K562 (cell line): ENCODE measurements at regions not wholly inside any gene's neighbourhood (a gene's known extent, or its start where the extent isn't known, plus 50 kb on each side); places are given as distances from the start of the nearest gene placed in this dataset.
A peak's percentile ranks its signal among the peaks of the same experiment; 100 is the strongest.
"Not testable (repeated sequence)": the region's sequence is repeated elsewhere in the genome, so short reads cannot be mapped to it uniquely, and the experiment has no call there.

Experiments
- ATAC-seq: fragments of 200-7000 bp; cut with Tn5 transposase; 3 replicates; pipeline ENCODE4 v1.9.1; 2020; ENCODE audit warnings: moderate library complexity
- BruUV-seq: library from RNA; stranded (reverse); fragments of 400-500 nt; replicated peaks from 2 replicates; lab custom pipeline; 2021; lab: Mats Ljungman, UMichigan
- CTCF ChIA-PET: fragments of 300-600 bp; formaldehyde crosslinking; extraction: SDS; loops from one replicate; lab custom pipeline; 2021; ENCODE audit warnings: low intra/inter-chr PET ratio; lab: Yijun Ruan, JAX
- POLR2A ChIA-PET: fragments of 300-600, 350-650 bp; sonication (Branson Sonifier 250); formaldehyde crosslinking; extraction: SDS; loops from one replicate; lab custom pipeline; 2021; ENCODE audit warnings: antibody characterized with exemption, inconsistent platforms; lab: Yijun Ruan, JAX
- DNase-seq, 4 experiments: peaks; one replicate each; pipeline versions ENCODE4 v3.0.0 to v3.0.0-alpha.2; 2011 to 2018; ENCODE audit warnings: low spot score in 3 of 4, mixed read lengths in 3 of 4; ENCODE audit errors: extremely low read depth in 1 of 4
- FAIRE-seq: peaks from 2 replicates; lab custom pipeline; 2011; peaks lifted over from hg19 to GRCh38; lab: Jason Lieb, UNC
- H2AFZ ChIP-seq: 2 replicates; pipeline ENCODE4 v1.6.0; 2011; ENCODE audit warnings: low read depth, low read length, control low read depth, inconsistent platforms
- H3K27ac ChIP-seq: fragments of 200-600 bp; 3 replicates; pipeline ENCODE4 v1.8.0; 2011; ENCODE audit warnings: low read depth, mild to moderate bottlenecking, control low read depth, inconsistent platforms, low read length, moderate library complexity, mixed read lengths; ENCODE audit errors: extremely low read depth
- H3K27me3 ChIP-seq, 2 experiments: fragments of 300-600 bp in 1 of 2; 2 replicates in 1 of 2; 3 replicates in 1 of 2; pipeline versions ENCODE4 v1.6.0 to v1.8.0; 2011; ENCODE audit warnings: inconsistent platforms in 2 of 2, low read length in 2 of 2, mild to moderate bottlenecking in 1 of 2, mixed read lengths in 1 of 2, moderate library complexity in 1 of 2; ENCODE audit not compliant: control insufficient read depth in 2 of 2, insufficient read depth in 2 of 2
- H3K36me3 ChIP-seq: fragments of 300-600 bp; 3 replicates; pipeline ENCODE4 v1.8.0; 2011; ENCODE audit warnings: mild to moderate bottlenecking, low read length, inconsistent platforms; ENCODE audit not compliant: control insufficient read depth, insufficient read depth
- H3K4me1 ChIP-seq, 2 experiments: fragments of 200-600 bp in 1 of 2; replicated peaks in 1 of 2; 2 replicates in 1 of 2; 3 replicates in 1 of 2; pipeline versions ENCODE4 v1.5.1 to v1.8.0; 2011; ENCODE audit warnings: inconsistent platforms in 2 of 2, low read length in 2 of 2, mild to moderate bottlenecking in 1 of 2, mixed read lengths in 1 of 2, moderate library complexity in 1 of 2; ENCODE audit not compliant: control insufficient read depth in 2 of 2, insufficient read depth in 2 of 2
- H3K4me2 ChIP-seq: 2 replicates; pipeline ENCODE4 v1.6.1; 2011; ENCODE audit warnings: low read length, control low read depth, inconsistent platforms, mixed read lengths; ENCODE audit not compliant: insufficient read depth
- H3K4me3 ChIP-seq: fragments of 200-600 bp; sonication (generic), shearing (Covaris generic); 2 replicates; pipeline ENCODE4 v1.5.1; 2016; ENCODE audit warnings: control low read depth, inconsistent platforms
- H3K79me2 ChIP-seq: fragments of 200-600 bp; 3 replicates; pipeline ENCODE4 v1.8.0; 2011; ENCODE audit warnings: low read length, inconsistent platforms; ENCODE audit not compliant: control insufficient read depth, insufficient read depth
- H3K9ac ChIP-seq, 2 experiments: 2 replicates each; pipeline versions ENCODE4 v1.6.0 to v1.6.1; 2011; ENCODE audit warnings: low read depth in 2 of 2, low read length in 2 of 2, control low read depth in 1 of 2, inconsistent platforms in 1 of 2, mild to moderate bottlenecking in 1 of 2, mixed read lengths in 1 of 2; ENCODE audit not compliant: insufficient read depth in 1 of 2
- H3K9me1 ChIP-seq: one replicate; pipeline ENCODE4 v1.6.0; 2011; ENCODE audit warnings: inconsistent platforms, mild to moderate bottlenecking, low read length, moderate library complexity; ENCODE audit not compliant: control insufficient read depth, insufficient read depth
- H3K9me3 ChIP-seq: replicated peaks from 2 replicates; pipeline ENCODE4 v1.5.1; 2011; ENCODE audit warnings: low read depth, low read length, inconsistent platforms; ENCODE audit not compliant: control insufficient read depth, insufficient read depth
- H4K20me1 ChIP-seq: replicated peaks from 2 replicates; pipeline ENCODE4 v1.6.1; 2011; ENCODE audit warnings: low read length, inconsistent platforms, mixed read lengths; ENCODE audit not compliant: control insufficient read depth, insufficient read depth
- BCOR ChIP-seq: fragments of 450-650 bp; IDR thresholded peaks from 2 replicates; pipeline ENCODE4 v1.6.1; 2016
- IFI16 ChIP-seq: fragments of 250-450 bp; sonication (Bioruptor Pico); IDR thresholded peaks from 2 replicates; pipeline ENCODE4 v2.1.2; 2022; ENCODE audit warnings: mild to moderate bottlenecking, inconsistent platforms
- ZNF146 ChIP-seq: IDR thresholded peaks from one replicate; pipeline ENCODE4 v1.6.1; 2018; ENCODE audit warnings: missing compliant biosample characterization; ENCODE audit not compliant: unreplicated experiment
- WGBS: fragments of 100-300 bp; shearing (Covaris generic); methylation state at CpG from one replicate; pipeline ENCODE4 v1.1.6; 2016; ENCODE audit warnings: low coverage, mixed read lengths; ENCODE audit not compliant: insufficient coverage; ENCODE audit errors: missing lambda C conversion rate; 5-methylcytosine and 5-hydroxymethylcytosine counted together
- in situ Hi-C: fragments of 300-500 bp; cut with MboI; formaldehyde crosslinking; loops from 4 replicates; pipeline ENCODE4 v1.15.0; 2018; ENCODE audit warnings: inconsistent platforms, mixed read lengths
- intact Hi-C: fragments of 100-400 bp; cut with micrococcal nuclease; formaldehyde crosslinking; loops from 2 replicates; pipeline ENCODE4 v1.14.2; 2022
- TF ChIP-seq, protein P1 (sequence below): fragments of 450-650 bp; formaldehyde crosslinking; conservative IDR thresholded peaks from 2 replicates; pipeline ENCODE4 v1.4.0; 2022; ENCODE audit warnings: mild to moderate bottlenecking, missing genetic modification characterization

DNA sequence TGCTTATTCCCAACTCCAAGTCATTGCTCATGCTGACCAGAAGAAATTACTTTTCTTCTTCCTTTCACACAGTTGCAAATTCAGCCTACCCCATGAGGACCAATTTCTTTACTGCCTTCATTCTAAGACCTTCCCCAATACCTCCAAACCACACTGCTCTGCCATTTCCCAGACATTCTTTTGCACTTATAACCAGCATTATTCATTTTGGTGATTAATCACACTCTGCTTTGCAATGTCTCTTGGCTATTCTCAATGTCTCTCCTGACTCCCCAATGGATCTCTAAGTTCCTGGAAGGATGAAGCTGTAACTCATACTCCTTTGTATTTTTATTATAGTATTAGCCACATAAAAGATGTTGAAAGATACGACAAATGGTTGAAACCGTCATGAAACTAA lies 105.7 kb upstream of the RANBP3L start (continued):
- TF ChIP-seq, protein P1, sequence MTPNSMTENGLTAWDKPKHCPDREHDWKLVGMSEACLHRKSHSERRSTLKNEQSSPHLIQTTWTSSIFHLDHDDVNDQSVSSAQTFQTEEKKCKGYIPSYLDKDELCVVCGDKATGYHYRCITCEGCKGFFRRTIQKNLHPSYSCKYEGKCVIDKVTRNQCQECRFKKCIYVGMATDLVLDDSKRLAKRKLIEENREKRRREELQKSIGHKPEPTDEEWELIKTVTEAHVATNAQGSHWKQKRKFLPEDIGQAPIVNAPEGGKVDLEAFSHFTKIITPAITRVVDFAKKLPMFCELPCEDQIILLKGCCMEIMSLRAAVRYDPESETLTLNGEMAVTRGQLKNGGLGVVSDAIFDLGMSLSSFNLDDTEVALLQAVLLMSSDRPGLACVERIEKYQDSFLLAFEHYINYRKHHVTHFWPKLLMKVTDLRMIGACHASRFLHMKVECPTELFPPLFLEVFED (CRISPR knock-in tag): no peak
- TF ChIP-seq IFI16 (CRISPR knock-in tag): no peak

DNA sequence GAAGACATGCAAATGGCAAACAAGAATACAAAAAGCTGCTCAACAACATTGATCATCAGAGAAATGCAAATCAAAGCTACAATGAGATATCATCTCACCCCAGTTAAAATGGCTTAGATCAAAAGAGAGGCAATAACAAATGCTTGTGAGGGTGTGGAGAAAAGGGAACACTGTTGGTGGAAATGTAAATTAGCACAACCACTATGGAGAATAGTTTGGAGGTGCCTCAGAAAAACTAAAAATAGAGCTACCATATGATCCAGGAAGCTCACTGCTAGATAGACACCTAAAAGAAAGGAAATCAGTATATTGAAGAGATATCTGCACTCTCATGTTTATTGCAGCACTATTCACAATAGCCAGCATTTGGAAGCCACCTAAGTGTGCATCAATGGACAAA lies 108.0 kb upstream of the RANBP3L start:
- H2AFZ ChIP-seq, in situ Hi-C loops, H3K9me3 ChIP-seq, CTCF ChIA-PET, DNase-seq, H3K9ac ChIP-seq, POLR2A ChIA-PET, H3K27me3 ChIP-seq, H3K4me1 ChIP-seq, FAIRE-seq, H3K36me3 ChIP-seq, H3K4me2 ChIP-seq, H3K27ac ChIP-seq, BruUV-seq, H3K9me1 ChIP-seq, H3K4me3 ChIP-seq, ATAC-seq, H3K79me2 ChIP-seq, H4K20me1 ChIP-seq: not testable (repeated sequence)
- intact Hi-C loops: loop anchor here (10.0 kb wide), 1 partner anchor 445 kb away; no protein-coding TSS in a partner anchor

DNA sequence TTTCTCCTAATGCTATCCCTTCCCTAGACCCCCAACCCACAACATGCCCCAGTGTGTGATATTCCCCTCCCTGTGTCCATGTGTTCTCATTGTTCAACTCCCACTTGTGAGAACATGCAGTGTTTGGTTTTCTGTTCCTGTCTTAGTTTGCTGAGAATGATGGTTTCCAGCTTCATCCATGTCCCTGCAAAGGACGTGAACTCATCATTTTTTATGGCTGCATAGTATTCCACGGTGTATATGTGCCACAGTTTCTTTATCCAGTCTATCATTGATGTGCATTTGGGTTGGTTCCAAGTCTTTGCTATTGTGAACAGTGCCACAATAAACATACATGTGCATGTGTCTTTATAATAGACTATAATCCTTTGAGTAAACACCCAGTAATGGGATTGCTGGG lies 109.0 kb upstream of the RANBP3L start:
- H3K9ac ChIP-seq, intact Hi-C loops, DNase-seq, ATAC-seq, FAIRE-seq, H3K4me2 ChIP-seq, BruUV-seq, H2AFZ ChIP-seq, CTCF ChIA-PET, in situ Hi-C loops, POLR2A ChIA-PET, H3K9me1 ChIP-seq, H3K4me3 ChIP-seq, H3K36me3 ChIP-seq, H3K9me3 ChIP-seq, H4K20me1 ChIP-seq, H3K4me1 ChIP-seq, H3K79me2 ChIP-seq, H3K27me3 ChIP-seq, H3K27ac ChIP-seq: not testable (repeated sequence)
- WGBS: 9% methylated on average over 2 of the region's 2 CpGs
- peak; percentile 27; the same call in 1 of the 2 replicates for TF ChIP-seq BCOR
- peak; percentile 79 for TF ChIP-seq ZNF146
